Activated CD4-positive, alpha-beta T cell treated with anti-CD3 and anti-CD28 coated beads, Interleukin-2, Interleukin-4, amounts not matched to agents 100 ng/mL and 50 ng/mL, durations not matched to agents 16 hours and 8 hours (primary cell): ENCODE measurements at regions not wholly inside any gene's neighbourhood (a gene's known extent, or its start where the extent isn't known, plus 50 kb on each side); places are given as distances from the start of the nearest gene placed in this dataset.

Experiments
- DNase-seq: peaks from one replicate; pipeline ENCODE4 v3.0.0-alpha.2; 2020; ENCODE audit warnings: low spot score

- no peak for DNase-seq
These were observed 1183.0 kb upstream of the CDH18 start for GRCh38 chr5:21171038-21171437.

GRCh38 chr5:21168557-21168956 lies 1180.6 kb upstream of the CDH18 start:
- no peak for DNase-seq

- no peak for DNase-seq
These were observed 1177.3 kb upstream of the CDH18 start for GRCh38 chr5:21165344-21165743.

GRCh38 chr5:21164425-21164824 lies 1176.4 kb upstream of the CDH18 start:
- no peak for DNase-seq

- no peak for DNase-seq
These were observed 1171.6 kb upstream of the CDH18 start for GRCh38 chr5:21159510-21160059.

GRCh38 chr5:21154526-21154925 lies 1166.5 kb upstream of the CDH18 start:
- DNase-seq: no peak

GRCh38 chr5:21152611-21153010 lies 1164.6 kb upstream of the CDH18 start:
- DNase-seq: no peak

GRCh38 chr5:21145376-21145775 lies 1157.4 kb upstream of the CDH18 start:
- no peak for DNase-seq

GRCh38 chr5:21143686-21144085 lies 1155.7 kb upstream of the CDH18 start:
- no peak for DNase-seq

GRCh38 chr5:21142791-21143190 lies 1154.8 kb upstream of the CDH18 start:
- no peak for DNase-seq

- no peak for DNase-seq
These were observed 1153.0 kb upstream of the CDH18 start for GRCh38 chr5:21140987-21141386.

GRCh38 chr5:21126236-21126635 lies 1138.2 kb upstream of the CDH18 start:
- DNase-seq: no peak

- no peak for DNase-seq
These were observed 1137.4 kb upstream of the CDH18 start for GRCh38 chr5:21125238-21125983.

GRCh38 chr5:21121213-21121612 lies 1133.2 kb upstream of the CDH18 start:
- no peak for DNase-seq

- DNase-seq: no peak
These were observed 1109.7 kb upstream of the CDH18 start for GRCh38 chr5:21097661-21098060.

GRCh38 chr5:21094619-21095018 lies 1106.6 kb upstream of the CDH18 start:
- DNase-seq: no peak

GRCh38 chr5:21087766-21088165 lies 1099.8 kb upstream of the CDH18 start:
- no peak for DNase-seq

- DNase-seq: no peak
These were observed 1097.8 kb upstream of the CDH18 start for GRCh38 chr5:21085791-21086190.

GRCh38 chr5:21071986-21072385 lies 1084.0 kb upstream of the CDH18 start:
- no peak for DNase-seq

- DNase-seq: no peak
These were observed 1083.4 kb upstream of the CDH18 start for GRCh38 chr5:21071421-21071820.

GRCh38 chr5:21070858-21071257 lies 1082.9 kb upstream of the CDH18 start:
- no peak for DNase-seq

GRCh38 chr5:21067724-21068123 lies 1079.7 kb upstream of the CDH18 start:
- no peak for DNase-seq

- DNase-seq: no peak
These were observed 1075.1 kb upstream of the CDH18 start for GRCh38 chr5:21063146-21063545.

GRCh38 chr5:21058289-21058688 lies 1070.3 kb upstream of the CDH18 start:
- DNase-seq: no peak
